Cardiac septum (tissue), 1 donor: ENCODE measurements at regions not wholly inside any gene's neighbourhood (a gene's known extent, or its start where the extent isn't known, plus 50 kb on each side); places are given as distances from the start of the nearest gene placed in this dataset.

Experiments used
- DNase-seq: peaks from one replicate; pipeline ENCODE4 v3.0.0-alpha.2; 2020; ENCODE audit warnings: low spot score
- intact Hi-C: fragments of 100-400 bp; cut with DNase I; formaldehyde crosslinking; loops from one replicate; pipeline ENCODE4 v1.14.0; 2022
- donor health status: DM: no; HTN: no; CAD: no.

- intact Hi-C loops: no loop called here
Measured at GRCh38 chr3:161444694-161445077, 51.9 kb upstream of the OTOL1 start.

GRCh38 chr3:161443921-161444693, 52.5 kb upstream of the OTOL1 start:
- intact Hi-C loops: no loop called here

More at GRCh38 chr3:161444694-161445077, 51.9 kb upstream of the OTOL1 start:
- no peak for DNase-seq

GRCh38 chr3:161430307-161430706, 59.0 kb upstream of the SPTSSB start:
- intact Hi-C loops: no loop called here
- no peak for DNase-seq

More at GRCh38 chr3:161443921-161444693, 52.5 kb upstream of the OTOL1 start:
- no peak for DNase-seq

GRCh38 chr3:161427347-161427746, 56.0 kb upstream of the SPTSSB start:
- intact Hi-C loops: loop anchor here (10.0 kb wide), 1 partner anchor 503 kb away; no protein-coding TSS in a partner anchor
- DNase-seq: no peak

GRCh38 chr3:161426758-161427157, 55.4 kb upstream of the SPTSSB start:
- no peak for DNase-seq
- intact Hi-C loops: loop anchor here (10.0 kb wide), 1 partner anchor 502 kb away; no protein-coding TSS in a partner anchor

- intact Hi-C loops: loop anchor here (5.0 to 10.0 kb wide), 2 partner anchors 152 to 499 kb away; no protein-coding TSS in a partner anchor
- no peak for DNase-seq
Measured at GRCh38 chr3:161423911-161424522, 52.7 kb upstream of the SPTSSB start.

GRCh38 chr3:161422171-161422700, 50.9 kb upstream of the SPTSSB start:
- intact Hi-C loops: loop anchor here (5.0 to 10.0 kb wide), 2 partner anchors 150 to 497 kb away; no protein-coding TSS in a partner anchor
- no peak for DNase-seq
